HG02642 (cell line): ENCODE measurements at regions not wholly inside any gene's neighbourhood (a gene's known extent, or its start where the extent isn't known, plus 50 kb on each side); places are given as distances from the start of the nearest gene placed in this dataset.
"Not testable (repeated sequence)": the region's sequence is repeated elsewhere in the genome, so short reads cannot be mapped to it uniquely, and the experiment has no call there.

Source experiments
- ATAC-seq: cut with Tn5 transposase; IDR thresholded peaks from one replicate; pipeline ENCODE4 v1.9.1; 2021; ENCODE audit warnings: mild to moderate bottlenecking; ENCODE audit not compliant: unreplicated experiment, poor library complexity

DNA sequence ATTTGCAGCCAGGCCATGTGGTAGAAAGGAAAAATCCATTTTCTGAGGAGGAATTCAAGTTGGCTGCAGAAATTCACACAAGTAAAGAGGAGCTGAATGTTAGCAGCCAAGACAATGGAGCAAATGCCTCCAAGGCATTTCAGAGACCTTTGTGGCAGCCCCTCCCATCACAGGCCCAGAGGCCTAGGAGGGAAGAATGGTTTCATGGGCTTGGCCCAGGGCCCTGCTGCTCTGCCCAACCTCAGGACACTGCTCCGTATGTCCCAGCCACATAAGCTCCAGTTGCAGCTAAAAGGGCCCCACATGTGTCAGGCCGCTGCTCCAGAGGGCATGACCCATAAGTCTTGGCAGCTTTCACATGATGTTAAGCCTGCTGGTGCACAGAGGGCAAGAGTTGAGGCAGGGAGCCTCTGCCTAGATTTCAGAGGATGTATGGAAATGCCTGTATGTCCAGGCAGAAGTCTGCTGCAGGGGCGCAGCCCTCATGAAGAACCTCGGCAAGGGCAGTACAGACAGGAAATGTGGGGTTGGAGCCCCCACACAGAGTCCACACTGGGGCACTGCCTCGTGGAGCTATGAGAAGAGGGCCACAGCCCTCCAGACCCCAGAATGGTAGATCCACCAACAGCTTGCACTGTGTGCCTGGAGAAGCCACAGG lies 144.2 kb upstream of the EPB41L4A start:
- ATAC-seq: no peak

DNA sequence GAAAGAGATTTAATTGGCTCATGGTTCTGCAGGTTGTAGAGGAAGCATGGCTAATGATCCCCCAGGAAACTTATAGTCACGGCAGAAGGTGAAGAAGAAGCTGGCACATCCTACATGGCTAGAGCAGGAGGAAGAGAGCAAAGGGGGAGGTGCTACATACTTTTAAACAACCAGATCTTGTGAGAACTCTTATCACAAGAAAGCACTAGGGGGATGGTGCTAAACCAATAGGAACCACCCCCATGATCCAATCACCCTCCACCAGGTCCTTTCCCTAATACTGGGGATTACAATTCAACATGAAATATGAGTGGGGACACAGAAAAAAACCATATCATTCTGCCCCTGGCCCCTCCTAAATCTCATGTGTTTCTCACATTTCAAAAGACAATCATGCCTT lies 147.2 kb upstream of the EPB41L4A start:
- no peak for ATAC-seq

DNA sequence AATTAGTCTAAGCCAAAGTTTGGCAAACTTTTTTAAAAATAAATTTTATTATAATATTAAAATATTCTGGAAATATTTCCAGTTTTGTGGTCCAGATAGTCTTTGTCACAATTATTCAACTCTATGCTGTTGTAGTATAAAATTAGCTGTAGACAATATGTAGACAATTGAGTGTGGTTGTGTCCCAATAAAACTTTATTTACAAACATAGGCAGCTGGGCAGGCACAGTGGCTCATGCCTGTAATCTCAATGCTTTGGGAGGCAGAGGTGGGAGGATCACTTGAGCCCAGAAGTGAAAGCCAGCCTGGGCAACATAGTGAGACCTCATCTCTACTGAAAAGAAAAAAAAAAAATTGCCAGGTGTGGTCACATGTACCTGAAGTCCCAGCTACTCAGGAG lies 150.5 kb upstream of the EPB41L4A start:
- ATAC-seq: no peak

DNA sequence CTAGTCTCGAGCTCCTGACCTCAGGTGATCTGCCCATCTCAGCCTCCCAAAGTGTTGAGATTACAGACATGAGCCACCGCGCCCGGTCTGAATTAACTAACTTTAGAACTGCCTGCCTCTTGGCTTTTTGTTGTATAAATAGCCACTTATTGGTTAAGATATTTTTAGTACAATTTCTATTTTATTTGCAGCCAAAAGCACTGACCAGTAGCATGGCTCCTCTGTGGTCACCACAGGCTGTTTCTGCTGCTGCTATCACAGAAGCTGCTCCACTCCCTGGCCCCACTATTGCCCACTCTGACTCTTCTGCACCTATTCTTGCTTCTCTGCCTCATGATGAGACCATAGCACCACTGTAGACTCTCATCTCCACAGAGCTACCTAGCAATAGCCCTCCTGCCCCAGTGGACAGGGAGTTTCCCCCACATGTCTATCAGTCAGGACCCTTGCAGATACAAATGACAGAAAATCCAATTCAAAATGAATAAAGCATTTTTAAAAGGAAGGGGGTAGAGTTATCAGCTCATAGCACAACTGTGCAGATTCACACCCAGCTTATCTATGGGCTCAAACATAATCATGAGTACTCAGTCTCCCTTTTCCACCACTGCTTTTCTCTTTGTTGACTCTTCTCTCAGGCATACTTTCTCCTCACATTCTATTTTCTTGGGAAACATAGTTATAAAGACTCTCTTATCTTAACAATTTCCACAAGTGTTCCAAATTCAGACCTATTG lies 151.8 kb upstream of the EPB41L4A start:
- no peak for ATAC-seq

DNA sequence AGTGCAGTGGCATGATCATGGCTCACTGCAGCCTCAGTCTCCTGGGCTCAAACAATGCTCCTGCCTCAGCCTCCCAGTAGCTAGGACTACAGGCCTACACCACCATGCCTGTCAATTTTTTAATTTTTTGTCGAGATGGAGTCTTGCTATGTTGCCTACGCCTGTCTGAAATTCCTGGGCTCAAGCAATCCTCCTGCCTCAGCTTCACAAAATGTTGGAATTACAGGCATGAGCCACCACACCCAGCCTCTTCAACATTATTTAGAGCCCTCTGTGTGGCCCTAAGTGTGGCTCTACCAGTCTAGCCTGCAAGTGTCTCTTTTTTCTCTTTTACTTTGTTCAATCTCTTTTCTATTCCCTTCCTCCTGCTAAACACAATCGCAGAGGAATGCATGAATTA lies 154.4 kb upstream of the EPB41L4A start:
- no peak for ATAC-seq

DNA sequence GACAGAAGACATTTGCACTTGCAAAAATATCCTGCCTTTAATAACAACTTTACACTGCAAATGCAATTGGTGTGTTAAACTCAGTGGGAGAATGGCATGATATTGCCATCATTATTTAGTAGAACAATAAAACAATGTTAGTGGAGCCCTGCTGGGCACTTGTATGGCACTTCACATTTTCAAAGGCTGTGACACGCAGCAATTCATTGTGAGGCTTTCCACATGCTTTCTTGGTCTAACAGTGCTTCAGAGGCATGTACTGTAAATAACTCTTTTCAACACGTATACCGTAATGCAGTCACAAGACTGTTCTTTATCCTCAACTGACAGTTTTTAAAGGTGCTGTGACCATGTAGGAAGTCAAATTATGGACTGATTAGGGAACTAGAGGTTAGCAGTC lies 155.5 kb upstream of the EPB41L4A start:
- ATAC-seq: no peak

DNA sequence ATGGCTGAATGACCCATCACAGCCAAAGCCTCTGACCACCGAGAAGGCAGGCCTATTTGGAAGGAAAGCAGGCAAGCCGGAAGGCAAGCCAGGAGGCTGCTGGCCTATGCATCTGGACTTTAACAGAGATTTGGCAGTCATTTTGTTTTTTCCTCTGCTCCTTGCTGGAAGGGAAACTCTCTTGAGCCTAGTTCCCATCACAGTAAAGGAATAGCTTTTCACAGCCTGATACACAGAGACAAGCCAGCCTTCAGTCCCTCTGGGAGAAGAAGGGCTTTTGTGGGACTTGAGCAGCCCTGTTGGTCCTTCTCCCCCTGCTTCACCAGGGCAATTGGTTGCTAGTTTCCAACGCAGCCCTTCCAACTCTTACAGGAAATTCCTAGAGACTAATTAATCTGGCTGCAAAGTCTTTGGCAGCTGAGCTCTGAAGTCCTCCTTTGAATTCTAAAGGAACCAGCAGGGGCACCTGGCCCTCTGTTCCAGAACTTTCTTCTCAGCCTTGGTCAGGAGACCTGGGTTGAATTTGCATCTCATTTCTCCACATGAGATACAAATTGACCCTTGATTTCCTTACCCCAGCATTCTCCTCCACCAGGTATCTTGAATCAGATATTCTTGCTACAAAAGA lies 157.3 kb upstream of the EPB41L4A start:
- ATAC-seq: no peak

DNA sequence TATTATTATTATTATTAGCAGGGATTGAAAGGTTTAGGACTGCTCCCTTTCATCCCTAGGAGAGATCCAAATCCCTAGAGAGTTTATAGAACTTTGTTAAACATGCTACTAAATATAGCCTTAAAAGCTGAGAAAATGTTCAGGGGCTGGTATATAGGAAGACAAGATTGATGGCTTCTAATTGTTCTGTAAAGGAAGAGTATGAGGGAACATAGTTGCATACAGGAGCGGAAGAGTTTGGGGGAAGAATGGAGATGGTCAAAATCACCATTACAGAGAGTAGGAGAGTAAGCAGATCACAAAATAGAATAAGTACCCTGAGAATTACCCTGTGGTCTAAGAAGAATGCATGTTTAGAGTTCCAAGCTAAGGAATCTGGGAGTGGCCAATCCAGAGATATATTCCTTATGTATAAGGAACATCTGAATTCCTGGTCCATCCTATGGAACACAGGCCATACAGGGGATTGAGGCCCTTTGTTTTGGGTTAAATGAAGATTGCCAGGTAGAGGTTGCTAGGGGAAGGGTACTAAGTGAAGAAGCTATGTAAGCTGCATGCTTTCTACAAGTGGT lies 158.0 kb upstream of the APC start:
- no peak for ATAC-seq

DNA sequence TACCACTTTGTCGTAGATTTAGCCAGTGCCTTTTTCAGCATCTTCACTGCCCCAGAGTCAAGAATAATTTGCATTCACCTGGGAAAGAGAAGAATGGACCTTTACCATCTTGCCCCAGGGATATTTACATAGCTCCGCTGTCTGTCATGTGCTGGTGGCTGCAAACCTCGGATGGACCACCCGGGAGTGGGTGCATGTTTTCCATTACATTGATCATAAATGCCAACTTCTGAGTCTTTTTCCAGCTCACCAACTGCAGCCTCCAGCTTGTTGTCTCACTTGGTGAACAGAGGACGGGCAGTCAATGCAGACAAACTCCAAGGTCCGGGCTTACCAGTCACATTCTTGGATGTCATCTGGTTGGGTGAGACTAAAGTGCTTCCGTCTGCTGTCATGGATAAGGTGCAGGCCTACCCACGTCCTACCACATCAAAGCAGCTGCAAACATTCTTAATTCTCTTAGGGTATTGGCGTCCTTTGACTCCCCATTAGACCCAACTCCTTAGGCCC lies 155.8 kb upstream of the APC start:
- ATAC-seq: no peak

DNA sequence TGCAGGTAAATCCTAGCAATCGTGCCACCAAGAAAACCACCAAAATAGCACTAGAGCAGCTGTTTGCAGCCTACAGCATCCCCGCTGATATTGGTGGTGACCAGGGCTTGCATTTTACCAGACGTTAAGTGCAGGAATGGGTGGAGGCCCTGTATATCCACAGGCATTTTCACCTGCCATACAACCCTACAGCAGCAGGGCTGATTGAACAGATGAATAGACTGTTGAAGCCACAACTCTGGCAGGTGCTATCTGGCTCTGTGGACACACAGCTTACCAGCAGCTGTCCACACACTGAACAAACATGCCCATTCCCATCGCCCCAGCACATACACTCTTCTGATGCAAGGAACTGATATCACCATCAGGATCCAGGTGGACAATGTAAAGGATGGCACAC lies 154.5 kb upstream of the APC start:
- ATAC-seq: no peak

DNA sequence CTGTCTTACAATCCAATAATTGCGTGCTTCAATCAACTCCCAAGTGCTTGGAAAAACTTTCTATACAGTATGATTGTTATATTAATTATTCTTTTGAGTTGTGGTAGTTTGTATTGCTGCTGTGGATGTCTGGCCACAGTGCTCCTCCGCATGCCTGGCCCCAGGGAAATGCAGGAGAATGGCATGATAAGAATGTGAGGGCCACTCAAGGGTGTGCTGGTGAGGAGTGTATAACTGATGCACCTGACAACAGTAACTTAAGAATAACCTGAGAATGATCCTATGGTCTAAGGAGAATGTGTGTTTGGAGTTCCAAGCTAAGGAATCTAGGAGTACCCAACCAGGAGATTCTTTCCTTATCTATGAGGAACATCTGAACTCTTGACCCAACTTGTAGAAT lies 152.9 kb upstream of the APC start:
- no peak for ATAC-seq

DNA sequence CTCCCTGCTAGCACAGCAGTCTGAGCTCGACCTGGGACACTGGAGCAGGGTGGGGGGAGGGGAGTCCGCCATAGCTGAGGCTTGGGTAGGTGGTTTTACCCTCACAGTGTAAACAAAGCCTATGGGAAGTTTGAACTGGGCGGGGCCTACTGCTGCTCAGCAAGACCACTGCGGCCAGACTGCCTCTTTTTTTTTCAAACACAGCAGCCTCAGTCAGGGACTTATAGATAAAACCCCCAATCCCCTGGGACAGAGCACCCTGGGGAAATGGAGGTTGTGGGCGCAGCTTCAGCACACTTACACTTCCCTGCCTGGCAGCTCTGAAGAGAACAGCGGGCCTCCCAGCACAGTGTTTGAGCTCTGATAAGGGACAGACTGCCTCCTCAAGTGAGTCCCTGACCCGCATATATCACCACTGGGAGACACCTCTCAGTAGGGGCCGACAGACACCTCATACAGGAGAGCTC lies 151.1 kb upstream of the APC start:
- no peak for ATAC-seq

DNA sequence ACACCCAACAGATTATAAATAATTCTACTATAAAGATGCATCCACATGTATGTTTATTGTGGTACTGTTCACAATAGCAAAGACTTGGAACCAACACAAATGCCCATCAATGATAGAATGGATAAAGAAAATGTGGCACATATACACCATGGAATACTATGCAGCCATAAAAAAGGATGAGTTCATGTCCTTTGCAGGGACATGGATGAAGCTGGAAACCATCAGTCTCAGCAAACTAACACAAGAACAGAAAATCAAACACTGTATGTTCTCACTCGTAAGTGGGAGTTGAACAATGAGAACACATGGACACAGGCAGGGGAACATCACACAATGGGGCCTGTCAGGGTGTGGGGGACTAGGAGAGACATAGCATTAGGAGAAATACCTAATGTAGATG lies 146.8 kb upstream of the APC start:
- not testable (repeated sequence) for ATAC-seq

DNA sequence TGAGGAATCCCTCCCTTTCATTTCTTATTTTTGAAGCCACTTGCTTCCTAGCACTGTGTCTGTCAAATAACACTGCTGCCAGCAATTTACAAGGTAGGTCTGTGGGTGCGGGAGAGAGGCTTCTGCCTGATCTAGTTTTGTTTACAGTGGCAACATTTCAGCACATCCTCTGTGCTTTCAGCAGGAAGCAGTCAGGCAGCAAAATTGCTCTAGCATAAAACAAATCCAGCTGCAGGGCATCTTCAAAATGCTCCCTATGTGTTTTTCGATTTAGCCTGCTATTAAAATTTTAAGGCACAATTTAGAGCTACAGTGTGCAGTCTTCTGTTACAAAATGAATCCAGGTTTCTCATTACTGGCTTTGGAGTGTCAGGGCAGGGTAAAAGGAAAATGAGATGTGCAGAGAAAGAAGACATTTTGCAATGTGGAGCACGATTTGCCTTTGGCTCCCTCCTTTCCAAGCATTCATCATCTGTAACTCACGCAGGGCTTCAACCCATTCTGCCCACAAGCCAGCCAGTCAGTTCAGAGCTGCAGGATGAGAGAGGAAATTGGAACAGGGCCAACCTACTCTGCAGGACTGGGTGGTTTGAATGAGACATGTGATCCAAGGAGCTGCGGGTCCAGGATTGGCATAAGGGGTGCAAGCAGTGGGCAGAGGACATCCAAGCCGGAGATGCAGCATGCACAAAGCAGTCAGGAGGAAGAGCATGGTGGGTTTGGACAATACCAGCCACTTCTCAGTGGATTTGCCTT lies 143.4 kb upstream of the APC start:
- no peak for ATAC-seq

DNA sequence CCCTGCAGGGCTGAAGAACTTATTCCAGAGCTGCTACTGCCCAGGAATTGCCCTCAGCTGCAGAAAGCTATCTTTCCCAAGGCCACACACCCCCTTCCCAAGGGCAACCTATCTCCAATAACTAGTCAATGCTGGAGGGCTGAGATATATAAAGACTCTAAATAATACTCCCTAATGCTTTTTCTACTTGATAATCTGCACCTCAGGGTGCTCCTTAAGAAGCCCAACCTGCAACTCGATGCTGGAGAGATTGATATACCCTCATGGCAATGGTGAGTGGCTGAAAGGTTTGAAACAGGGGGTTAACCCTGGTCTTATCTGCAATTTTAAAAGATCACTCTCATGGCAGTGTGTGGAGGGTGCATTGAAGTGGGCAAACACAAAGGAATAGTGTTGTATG lies 142.7 kb upstream of the APC start:
- ATAC-seq: no peak

DNA sequence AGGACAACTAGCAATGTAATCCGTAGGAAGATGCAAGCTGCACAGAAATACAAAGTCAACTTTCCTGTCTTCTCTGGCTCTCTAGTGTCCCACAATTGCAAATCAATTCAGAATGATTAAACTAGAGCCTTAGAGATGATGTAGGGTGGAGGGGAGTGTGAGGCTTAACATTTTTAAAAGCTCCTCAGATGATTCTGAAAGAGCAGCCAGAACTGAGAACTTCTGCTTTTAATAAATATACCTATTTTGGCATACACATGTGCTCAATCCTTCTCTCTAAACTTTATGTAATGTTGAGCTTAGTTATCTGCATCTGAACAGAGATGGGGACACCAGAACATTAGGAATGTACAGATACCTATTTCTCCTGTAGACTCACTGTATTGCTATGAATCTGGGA lies 139.9 kb upstream of the APC start:
- ATAC-seq: no peak

DNA sequence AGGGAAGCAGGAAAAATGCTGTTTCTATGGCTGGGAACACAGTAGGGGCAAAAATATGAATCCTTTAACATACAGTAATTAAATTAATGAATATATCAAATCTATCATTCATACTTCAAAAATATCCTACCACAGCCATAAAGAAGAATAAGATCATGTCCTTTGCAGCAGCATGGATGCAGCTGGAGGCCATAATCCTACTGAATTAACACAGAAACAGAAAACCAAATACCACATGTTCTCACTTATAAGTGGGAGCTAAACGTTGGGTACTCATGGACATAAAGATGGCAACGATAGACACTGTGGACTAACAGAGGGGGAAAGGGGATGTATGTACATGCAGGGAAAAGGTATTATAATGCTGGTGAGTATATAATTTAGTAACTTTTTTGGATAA lies 137.2 kb upstream of the APC start:
- ATAC-seq: not testable (repeated sequence)

DNA sequence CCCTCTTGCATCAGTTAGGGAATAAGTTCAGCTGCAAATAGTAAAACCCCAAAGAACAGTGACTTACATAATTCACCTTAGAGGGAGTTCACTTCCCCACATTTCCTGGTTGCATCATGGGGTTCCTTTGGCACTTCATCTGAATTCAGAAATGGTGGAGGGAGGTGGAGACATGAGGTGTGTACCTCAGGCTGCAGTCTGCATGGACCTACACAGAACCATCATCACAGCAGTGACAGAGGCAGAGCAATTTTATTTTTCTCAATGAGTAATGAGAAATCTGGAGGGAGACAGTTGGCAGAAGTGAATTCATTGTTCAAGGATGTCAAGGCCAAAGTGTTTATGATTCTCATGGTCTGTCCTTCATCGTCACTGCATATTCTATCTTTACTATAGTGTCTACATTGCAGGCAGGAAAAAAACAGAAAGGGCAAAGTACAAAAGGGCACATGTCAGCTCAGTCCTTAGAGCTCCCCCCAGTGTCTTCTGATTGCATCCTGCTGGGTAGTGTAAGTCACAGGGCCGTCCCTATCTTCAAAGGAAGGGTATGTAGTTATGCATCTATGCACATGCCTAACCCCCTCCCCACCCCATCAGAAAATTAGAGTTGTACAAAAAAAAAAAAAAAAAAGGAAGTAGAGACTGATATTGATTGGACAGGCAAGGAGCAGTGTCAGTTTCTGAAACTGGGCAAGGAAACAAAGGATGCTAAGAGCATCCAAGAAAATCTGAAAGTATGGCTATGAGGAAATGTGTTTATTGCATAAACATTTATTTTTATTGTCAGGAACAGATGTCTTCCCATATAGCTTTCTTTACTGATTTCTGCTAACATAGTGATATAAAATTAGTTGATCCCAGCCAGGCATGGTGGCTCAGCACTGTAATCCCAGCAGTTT lies 132.7 kb upstream of the APC start:
- ATAC-seq: no peak

DNA sequence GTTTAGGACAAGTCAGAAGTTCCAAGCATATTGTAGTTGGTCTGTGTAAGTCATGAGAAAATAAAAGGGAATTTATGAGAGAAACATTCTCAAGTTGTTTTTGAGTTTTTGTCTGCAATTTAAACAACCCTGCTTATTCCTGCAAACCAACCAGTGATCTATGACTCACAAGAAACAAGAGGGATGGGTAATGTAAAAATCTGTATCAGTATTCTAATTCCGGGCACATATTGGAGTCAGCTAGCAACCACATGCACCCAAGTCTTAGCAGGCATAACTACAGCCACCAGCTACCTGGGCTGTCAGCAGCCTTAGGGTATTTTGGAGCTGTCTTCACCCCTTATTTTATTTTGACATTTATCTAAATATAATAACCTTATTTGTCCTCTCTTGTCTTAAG lies 128.7 kb upstream of the APC start:
- ATAC-seq: no peak
